H1 (cell line): ENCODE measurements at regions not wholly inside any gene's neighbourhood (a gene's known extent, or its start where the extent isn't known, plus 50 kb on each side); places are given as distances from the start of the nearest gene placed in this dataset.

Experiments used
- CTCF ChIA-PET: fragments of 300-600 bp; sonication (Branson Sonifier 250); formaldehyde crosslinking; loops from one replicate; lab custom pipeline; 2021; ENCODE audit not compliant: partially characterized antibody; lab: Charles Lee
- POLR2A ChIA-PET: fragments of 300-600 bp; sonication (Branson Sonifier 250); formaldehyde crosslinking; loops from one replicate; lab custom pipeline; 2021; ENCODE audit warnings: inconsistent platforms; ENCODE audit not compliant: partially characterized antibody; lab: Charles Lee
- DNase-seq, 2 experiments: peaks; one replicate each; pipeline versions ENCODE4 v3.0.0 to v3.0.0-alpha.2; 2010 to 2022; ENCODE audit warnings: low spot score in 2 of 2, low read depth in 1 of 2, mixed read lengths in 1 of 2
- FAIRE-seq: peaks from 2 replicates; lab custom pipeline; 2011; peaks lifted over from hg19 to GRCh38; lab: Jason Lieb, UNC
- H2AFZ ChIP-seq: 2 replicates; pipeline ENCODE4 v1.8.1; 2012; ENCODE audit warnings: low read length, inconsistent platforms
- H2AK5ac ChIP-seq: 2 replicates; pipeline ENCODE4 v1.6.1; 2013; ENCODE audit warnings: low read depth, low read length
- H2BK120ac ChIP-seq: replicated peaks from 2 replicates; pipeline ENCODE3; 2013; ENCODE audit warnings: low read depth, low read length, inconsistent platforms
- H2BK12ac ChIP-seq: 2 replicates; pipeline ENCODE4 v1.6.1; 2013; ENCODE audit warnings: low read depth, low read length
- H2BK15ac ChIP-seq: 2 replicates; pipeline ENCODE4 v1.6.1; 2013; ENCODE audit warnings: low read length
- H2BK20ac ChIP-seq: 2 replicates; pipeline ENCODE4 v1.6.1; 2013; ENCODE audit warnings: low read length
- H2BK5ac ChIP-seq: 2 replicates; pipeline ENCODE4 v1.6.1; 2013; ENCODE audit warnings: low read depth, low read length
- H3K14ac ChIP-seq: 2 replicates; pipeline ENCODE4 v1.6.1; 2013; ENCODE audit warnings: inconsistent platforms; ENCODE audit not compliant: insufficient read length
- H3K18ac ChIP-seq: 2 replicates; pipeline ENCODE4 v1.6.1; 2013; ENCODE audit warnings: low read length; ENCODE audit errors: extremely low read depth
- H3K23ac ChIP-seq: 2 replicates; pipeline ENCODE4 v1.6.1; 2013; ENCODE audit warnings: inconsistent platforms; ENCODE audit not compliant: insufficient read length
- H3K23me2 ChIP-seq: 2 replicates; pipeline ENCODE4 v1.6.1; 2013; ENCODE audit warnings: low read depth, low read length
- H3K27ac ChIP-seq: 2 replicates; pipeline ENCODE4 v1.6.1; 2011; ENCODE audit warnings: low read depth, low read length, inconsistent platforms
- H3K27me3 ChIP-seq, 4 experiments: replicated peaks in 1 of 4; 1 replicate in 1 of 4; 2 replicates in 3 of 4; pipeline versions ENCODE4 v1.6.1 to v1.8.1; 2011 to 2013; ENCODE audit warnings: low read length in 3 of 4, mild to moderate bottlenecking in 3 of 4, inconsistent platforms in 2 of 4, mixed read lengths in 2 of 4, moderate library complexity in 1 of 4; ENCODE audit not compliant: control insufficient read depth in 3 of 4, insufficient read depth in 3 of 4; ENCODE audit errors: extremely low read depth in 1 of 4
- H3K36me3 ChIP-seq, 4 experiments: 2 replicates each; pipeline versions ENCODE4 v1.6.1 to v1.8.1; 2011 to 2013; ENCODE audit warnings: mild to moderate bottlenecking in 4 of 4, low read length in 3 of 4, moderate library complexity in 2 of 4, control low read depth in 1 of 4, inconsistent platforms in 1 of 4; ENCODE audit not compliant: insufficient read depth in 4 of 4, control insufficient read depth in 2 of 4
- H3K4ac ChIP-seq: replicated peaks from 2 replicates; pipeline ENCODE3; 2013; ENCODE audit warnings: low read length, low read depth, mixed read lengths, inconsistent platforms; ENCODE audit not compliant: insufficient read length
- H3K4me1 ChIP-seq, 4 experiments: replicated peaks in 1 of 4; 1 replicate in 1 of 4; 2 replicates in 3 of 4; pipeline versions ENCODE4 v1.6.1 to v1.8.1; 2011 to 2013; ENCODE audit warnings: low read length in 3 of 4, inconsistent platforms in 2 of 4, mixed read lengths in 1 of 4; ENCODE audit not compliant: insufficient read depth in 4 of 4, control insufficient read depth in 3 of 4
- H3K4me2 ChIP-seq, 2 experiments: 2 replicates each; pipeline versions ENCODE4 v1.6.1 to v1.8.1; 2011 to 2013; ENCODE audit warnings: low read depth in 2 of 2, low read length in 2 of 2, control low read depth in 1 of 2, inconsistent platforms in 1 of 2, mild to moderate bottlenecking in 1 of 2; ENCODE audit not compliant: insufficient read depth in 1 of 2
- H3K4me3 ChIP-seq, 4 experiments: fragments of 200-600, 300-600 bp in 1 of 4; sonication (generic), shearing (Covaris generic), sonication (Bioruptor Twin) in 1 of 4; 2 replicates each; pipeline versions ENCODE4 v1.5.1 to v1.8.1; 2011 to 2016; ENCODE audit warnings: low read length in 4 of 4, low read depth in 3 of 4, control low read depth in 2 of 4, inconsistent platforms in 2 of 4, mild to moderate bottlenecking in 2 of 4, mixed read lengths in 1 of 4, moderate library complexity in 1 of 4; ENCODE audit not compliant: insufficient read depth in 2 of 4; ENCODE audit errors: extremely low read depth in 1 of 4
- H3K56ac ChIP-seq: replicated peaks from 2 replicates; pipeline ENCODE3; 2013; ENCODE audit warnings: low read depth, mild to moderate bottlenecking, mixed read lengths, low read length, inconsistent platforms; ENCODE audit not compliant: insufficient read length
- H3K79me1 ChIP-seq: 2 replicates; pipeline ENCODE4 v1.6.1; 2013; ENCODE audit warnings: low read depth, low read length, control low read depth
- H3K79me2 ChIP-seq, 2 experiments: 2 replicates each; pipeline versions ENCODE4 v1.6.1 to v1.8.1; 2012 to 2013; ENCODE audit warnings: low read length in 2 of 2, mild to moderate bottlenecking in 2 of 2, inconsistent platforms in 1 of 2; ENCODE audit not compliant: insufficient read depth in 2 of 2, control insufficient read depth in 1 of 2
- H3K9ac ChIP-seq, 4 experiments: replicated peaks in 1 of 4; 1 replicate in 1 of 4; 2 replicates in 3 of 4; pipeline versions ENCODE4 v1.6.1 to v1.8.1; 2011 to 2013; ENCODE audit warnings: low read depth in 3 of 4, low read length in 3 of 4, control low read depth in 2 of 4, mild to moderate bottlenecking in 2 of 4, moderate library complexity in 2 of 4, inconsistent platforms in 1 of 4; ENCODE audit errors: extremely low read depth in 1 of 4
- H3K9me3 ChIP-seq, 2 experiments: 2 replicates each; pipeline versions ENCODE4 v1.6.1 to v1.8.1; 2012 to 2013; ENCODE audit warnings: mild to moderate bottlenecking in 2 of 2, moderate library complexity in 2 of 2, control low read depth in 1 of 2, inconsistent platforms in 1 of 2, low read depth in 1 of 2, low read length in 1 of 2, mixed read lengths in 1 of 2; ENCODE audit not compliant: insufficient read depth in 2 of 2
- H4K20me1 ChIP-seq, 2 experiments: replicated peaks in 1 of 2; 2 replicates each; pipeline versions ENCODE3 to v1.8.1; 2011 to 2013; ENCODE audit warnings: inconsistent platforms in 2 of 2, low read length in 2 of 2, mild to moderate bottlenecking in 1 of 2; ENCODE audit not compliant: insufficient read depth in 2 of 2, control insufficient read depth in 1 of 2
- H4K5ac ChIP-seq: 2 replicates; pipeline ENCODE4 v1.6.1; 2013; ENCODE audit warnings: low read length, low read depth, mixed read lengths, inconsistent platforms; ENCODE audit not compliant: insufficient read length
- H4K8ac ChIP-seq: 2 replicates; pipeline ENCODE4 v1.8.0; 2013; ENCODE audit warnings: mild to moderate bottlenecking, moderate library complexity, low read length, inconsistent platforms; ENCODE audit not compliant: insufficient read depth; ENCODE audit errors: extremely low read depth
- H4K91ac ChIP-seq: replicated peaks from 2 replicates; pipeline ENCODE3; 2013; ENCODE audit warnings: low read length, mixed read lengths, inconsistent platforms; ENCODE audit not compliant: insufficient read length
- CEBPB ChIP-seq: IDR thresholded peaks from 2 replicates; pipeline ENCODE4 v1.6.1; 2012; ENCODE audit warnings: low read depth, low read length
- EGR1 ChIP-seq: IDR thresholded peaks from 2 replicates; pipeline ENCODE4 v1.6.1; 2011; ENCODE audit warnings: low read depth, low read length, borderline replicate concordance
- KDM1A ChIP-seq: fragments of 200-600, 300-600 bp; sonication (generic); IDR thresholded peaks from 2 replicates; pipeline ENCODE4 v1.7.1; 2016; ENCODE audit warnings: mild to moderate bottlenecking, low read length, borderline replicate concordance
- MAX ChIP-seq: IDR thresholded peaks from 2 replicates; pipeline ENCODE4 v1.6.1; 2012; ENCODE audit warnings: inconsistent platforms
- YY1 ChIP-seq: IDR thresholded peaks from 2 replicates; pipeline ENCODE4 v1.6.1; 2011; ENCODE audit warnings: low read depth, mild to moderate bottlenecking, low read length
- WGBS, 2 experiments: shearing (Covaris generic) in 1 of 2; methylation state at CpG; one replicate each; pipeline versions ENCODE4 v1.1.6 to v1.1.7; 2013 to 2015; ENCODE audit warnings: low lambda C conversion rate in 2 of 2, mixed read lengths in 2 of 2, inconsistent platforms in 1 of 2, low coverage in 1 of 2, missing lambda C conversion rate in 1 of 2; ENCODE audit not compliant: insufficient replicate concordance in 2 of 2, insufficient coverage in 1 of 2, insufficient read length in 1 of 2; ENCODE audit errors: extremely low coverage in 1 of 2, missing lambda C conversion rate in 1 of 2; 5-methylcytosine and 5-hydroxymethylcytosine counted together

GRCh38 chr3:55175423-55175822 is 247.6 kb upstream of the LRTM1 start:
- H3K14ac ChIP-seq = no peak overlapping the region
- 0 out of 4 replicates have a peak, but pooled peaks cover 0 to 3% of the 10 kb centered on the region in 2 experiments for H3K9me3 ChIP-seq
- H3K9ac ChIP-seq = no peak overlapping the region
- no peak for TF ChIP-seq CEBPB
- peak; percentile 83 for TF ChIP-seq KDM1A
- TF ChIP-seq MAX = no peak
- TF ChIP-seq EGR1 = no peak
- no peak for TF ChIP-seq YY1
- ChIA-PET CTCF (interaction anchor here (0.6 to 1.6 kb wide), 6 partner anchors 10 to 373 kb away, joined by 3 to 7 read pairs (median 3); no protein-coding TSS in a partner anchor), POLR2A (no interaction called here)
- H4K20me1 ChIP-seq = no peaks in the 10 kb centered on the region
- DNase-seq (no peak), FAIRE-seq (no peak)
- H3K4me1 ChIP-seq = peaks cover 0 to 3% (median 0%) of the 10 kb centered on the region in 4 experiments; a peak in 1 of 7 replicates
- H4K5ac ChIP-seq = no peak overlapping the region
- no peak overlapping the region for H2AK5ac ChIP-seq
- H2BK20ac ChIP-seq = no peak overlapping the region
- no peak overlapping the region for H2BK15ac ChIP-seq
- H3K4ac ChIP-seq = no peak overlapping the region
- no peak overlapping the region for H4K91ac ChIP-seq
- no peak overlapping the region for H2BK120ac ChIP-seq
- no peaks in the 10 kb centered on the region for H3K79me2 ChIP-seq
- 87% methylated on average over 2 of the region's 2 CpGs; no CpG with 5 or more reads in 1 of the 2 experiments for WGBS, 2 experiments
- H3K4me2 ChIP-seq = no peak overlapping the region
- H3K27me3 ChIP-seq = peaks cover 0 to 1% (median 0%) of the 10 kb centered on the region in 4 experiments; a peak in 1 of 7 replicates
- H3K23me2 ChIP-seq = no peaks in the 10 kb centered on the region
- no peak overlapping the region for H4K8ac ChIP-seq
- no peak overlapping the region for H3K23ac ChIP-seq
- no peak overlapping the region for H3K4me3 ChIP-seq
- no peak overlapping the region for H3K56ac ChIP-seq
- no peak overlapping the region for H2AFZ ChIP-seq
- H2BK12ac ChIP-seq = no peak overlapping the region
- no peak overlapping the region for H3K27ac ChIP-seq
- H3K36me3 ChIP-seq = no peaks in the 10 kb centered on the region
- H3K79me1 ChIP-seq = no peaks in the 10 kb centered on the region
- no peak overlapping the region for H2BK5ac ChIP-seq
- H3K18ac ChIP-seq = no peak overlapping the region
